ENCODE measurements at regions not wholly inside any gene's neighbourhood (a gene's known extent, or its start where the extent isn't known, plus 50 kb on each side); places are given as distances from the start of the nearest gene placed in this dataset.
"Not testable (repeated sequence)": the region's sequence is repeated elsewhere in the genome, so short reads cannot be mapped to it uniquely, and the experiment has no call there.

GRCh38 chr9:86997156-86997555 is 49.9 kb upstream of the GAS1 start:
- no peak for DNase-seq

DNA sequence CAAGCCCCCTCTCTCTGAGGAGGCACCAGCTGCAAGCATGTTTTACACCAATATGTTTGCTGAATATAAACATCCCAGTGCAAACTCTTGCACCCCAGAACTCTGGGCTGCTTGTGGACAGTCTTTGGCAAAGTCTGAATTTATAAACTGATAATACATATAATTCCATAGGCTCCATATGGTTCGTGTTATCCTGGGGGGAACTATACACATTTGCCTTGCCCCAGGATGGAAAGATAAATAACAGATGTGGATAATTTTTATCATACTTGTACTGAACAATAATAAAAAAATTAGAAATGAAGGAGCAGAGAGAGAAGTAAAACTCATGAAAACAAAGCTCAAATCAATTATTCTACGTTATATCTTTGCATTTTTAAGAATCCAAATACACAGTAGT is 50.6 kb upstream of the GAS1 start:
- DNase-seq: no peak

DNA sequence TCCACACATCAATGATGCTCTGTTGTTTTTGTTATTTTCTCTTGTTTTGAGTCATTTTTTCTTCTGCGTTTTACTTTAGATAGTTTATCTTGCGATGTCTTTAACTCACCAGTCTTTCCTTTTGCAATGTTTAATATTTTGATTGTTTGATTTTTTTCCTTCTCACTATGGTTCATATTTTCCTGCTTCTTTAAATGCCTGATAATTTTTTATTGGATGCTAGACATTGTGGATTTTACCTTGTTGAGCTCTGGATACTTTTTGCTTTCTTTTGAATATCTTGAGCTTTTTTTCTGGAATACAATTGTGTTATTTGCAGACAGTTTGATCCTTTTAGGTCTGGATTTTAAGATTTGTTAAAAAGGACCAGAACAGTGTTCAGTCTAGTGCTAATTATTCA is 55.2 kb upstream of the GAS1 start:
- DNase-seq: no peak

- DNase-seq: no peak
These were observed 56.7 kb upstream of the GAS1 start for GRCh38 chr9:87004016-87004415.

DNA sequence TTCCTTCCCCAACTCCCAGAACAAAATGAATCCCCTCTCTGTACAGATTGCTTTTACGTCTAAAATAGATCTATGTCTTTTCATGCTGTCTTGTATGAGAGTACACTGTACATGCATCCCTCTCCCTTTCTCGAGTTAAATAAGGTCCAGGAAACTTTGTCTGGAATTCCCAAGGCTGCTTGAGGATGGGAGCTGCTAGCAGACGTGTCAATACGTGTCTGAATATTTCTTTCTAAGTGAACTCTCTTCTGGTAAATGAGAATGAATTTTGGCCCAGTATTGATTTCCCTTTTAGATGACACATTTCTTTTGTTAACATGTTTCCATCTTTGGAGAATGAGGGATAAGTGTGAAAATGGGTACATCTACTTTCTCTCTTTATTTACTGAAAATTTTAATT is 59.6 kb upstream of the GAS1 start:
- no peak for DNase-seq

DNA sequence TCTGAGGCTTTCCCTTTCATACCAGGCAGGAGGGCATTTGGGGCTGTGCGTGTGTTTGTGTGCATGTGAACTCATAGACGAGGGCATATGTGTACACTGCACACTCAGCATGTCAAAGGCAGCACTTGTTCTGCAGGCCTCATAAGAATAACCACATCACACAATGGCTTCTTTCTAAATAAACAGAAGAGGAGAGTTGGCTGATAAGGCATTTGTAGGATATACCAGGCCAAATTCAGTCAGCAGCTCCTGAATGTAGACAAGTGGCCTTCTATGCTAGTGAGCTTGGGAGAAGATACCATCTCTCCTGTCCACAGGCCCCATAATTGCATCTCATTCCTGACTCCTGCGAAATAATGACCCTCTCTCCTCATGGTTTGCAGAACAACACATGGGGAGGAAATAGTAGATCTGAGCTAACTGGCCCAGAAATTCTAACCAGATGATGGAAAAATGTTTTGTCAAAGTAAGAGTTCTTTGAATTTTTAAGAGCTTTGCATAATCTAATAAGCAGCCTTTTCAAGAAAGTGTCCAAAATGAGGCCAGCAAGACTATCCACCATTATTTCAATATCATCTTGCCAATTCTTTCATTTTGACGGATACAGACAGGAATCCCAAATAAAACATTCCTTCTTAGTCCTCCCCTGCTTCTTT is 60.5 kb upstream of the GAS1 start:
- DNase-seq: peak; percentile 52

- no peak for DNase-seq
These were observed 61.4 kb upstream of the GAS1 start for GRCh38 chr9:87008667-87009066.

GRCh38 chr9:87010626-87011025 is 63.3 kb upstream of the GAS1 start:
- no peak for DNase-seq

DNA sequence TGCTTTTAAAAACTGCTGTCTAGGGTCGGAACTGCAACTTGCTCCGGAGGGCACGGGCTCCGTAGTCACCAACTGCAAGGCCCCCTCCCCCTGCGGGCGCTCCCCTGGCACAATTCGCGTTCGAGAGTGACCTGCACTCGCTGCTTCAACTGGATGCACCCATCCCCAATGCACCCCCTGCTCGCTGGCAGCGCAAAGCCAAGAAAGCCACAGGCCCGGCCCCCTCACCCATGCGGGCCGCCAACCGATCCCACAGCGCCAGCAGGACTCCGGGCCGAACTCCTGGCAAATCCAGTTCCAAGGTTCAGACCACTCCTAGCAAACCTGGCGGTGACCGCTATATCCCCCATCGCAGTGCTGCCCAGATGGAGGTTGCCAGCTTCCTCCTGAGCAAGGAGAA is 64.2 kb upstream of the GAS1 start:
- no peak for DNase-seq

- no peak for DNase-seq
These were observed 66.2 kb upstream of the GAS1 start for GRCh38 chr9:87013490-87013889.

- no peak for DNase-seq
These were observed 67.1 kb upstream of the GAS1 start for GRCh38 chr9:87014436-87014835.

- DNase-seq: no peak
These were observed 69.4 kb upstream of the GAS1 start for GRCh38 chr9:87016681-87017080.

GRCh38 chr9:87020169-87020950 is 73.1 kb upstream of the GAS1 start:
- no peak for DNase-seq

GRCh38 chr9:87022178-87022577 is 74.9 kb upstream of the GAS1 start:
- no peak for DNase-seq

DNA sequence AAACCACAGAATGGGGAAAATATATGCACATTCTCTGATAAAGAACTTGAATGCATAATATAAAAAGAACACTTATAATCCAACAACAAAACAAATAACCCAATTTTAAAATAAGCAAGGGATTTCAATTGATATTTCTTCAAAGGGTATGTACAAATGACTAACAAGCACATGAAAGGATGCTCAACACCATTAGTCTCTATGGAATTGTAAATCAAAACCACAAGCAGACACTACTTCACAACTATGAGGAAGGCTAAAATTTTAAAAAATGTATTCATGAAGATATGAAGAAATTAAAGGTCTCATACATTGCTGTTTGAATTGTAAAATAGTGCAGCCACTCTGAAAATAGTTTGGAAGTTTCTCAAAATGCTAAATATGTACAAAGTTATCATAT is 78.9 kb upstream of the GAS1 start:
- no peak for DNase-seq

DNA sequence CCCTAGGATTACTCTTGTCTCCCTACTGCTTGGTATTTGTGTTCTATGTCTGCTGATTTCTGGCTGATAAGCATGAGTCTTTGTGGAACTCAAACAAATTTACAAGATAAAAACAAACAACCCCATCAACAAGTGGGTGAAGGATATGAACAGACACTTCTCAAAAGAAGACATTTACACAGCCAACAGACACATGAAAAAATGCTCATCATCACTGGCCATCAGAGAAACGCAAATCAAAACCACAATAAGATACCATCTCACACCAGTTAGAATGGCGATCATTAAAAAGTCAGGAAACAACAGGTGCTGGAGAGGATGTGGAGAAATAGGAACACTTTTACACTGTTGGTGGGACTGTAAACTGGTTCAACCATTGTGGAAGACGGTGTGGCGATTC is 81.5 kb upstream of the GAS1 start:
- not testable (repeated sequence) for DNase-seq

DNA sequence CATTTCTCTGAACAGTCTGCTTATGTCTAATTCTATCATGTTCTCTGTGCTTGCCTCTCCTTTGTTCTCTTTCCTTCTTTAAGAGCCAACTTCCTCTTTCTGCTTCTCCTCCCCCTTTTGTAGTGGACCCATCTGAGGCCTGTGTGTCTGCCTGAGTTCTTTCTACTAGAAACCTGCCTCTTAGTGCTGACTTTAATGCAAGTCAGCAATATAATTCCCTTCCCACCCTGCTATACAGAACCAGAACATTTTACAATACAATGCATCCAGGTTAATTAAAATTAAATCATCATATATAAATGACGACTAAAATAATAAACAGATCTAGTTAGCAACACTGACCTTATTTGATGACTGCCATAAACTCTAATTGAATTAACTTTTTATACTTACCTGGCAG is 82.6 kb upstream of the GAS1 start:
- DNase-seq: no peak

DNA sequence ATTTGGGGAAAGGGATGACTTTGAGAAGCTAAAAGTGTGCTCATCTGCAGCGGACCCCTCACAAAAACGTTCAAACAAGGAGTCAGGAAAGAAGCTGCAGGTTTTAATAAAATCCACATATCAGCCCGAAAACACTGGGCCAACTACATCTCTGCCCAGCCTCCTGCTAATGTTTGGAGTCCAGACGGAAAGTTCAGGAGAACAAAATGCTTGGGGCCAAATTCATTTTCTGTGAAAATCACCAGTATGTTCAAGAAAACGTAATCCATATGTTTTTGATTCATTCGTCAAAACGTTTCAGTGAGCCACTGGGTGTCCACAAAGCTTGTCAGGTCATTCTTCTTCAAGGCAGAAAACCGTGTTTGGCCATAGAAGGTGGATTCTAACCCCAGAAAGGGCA is 87.5 kb upstream of the GAS1 start:
- no peak for DNase-seq

DNA sequence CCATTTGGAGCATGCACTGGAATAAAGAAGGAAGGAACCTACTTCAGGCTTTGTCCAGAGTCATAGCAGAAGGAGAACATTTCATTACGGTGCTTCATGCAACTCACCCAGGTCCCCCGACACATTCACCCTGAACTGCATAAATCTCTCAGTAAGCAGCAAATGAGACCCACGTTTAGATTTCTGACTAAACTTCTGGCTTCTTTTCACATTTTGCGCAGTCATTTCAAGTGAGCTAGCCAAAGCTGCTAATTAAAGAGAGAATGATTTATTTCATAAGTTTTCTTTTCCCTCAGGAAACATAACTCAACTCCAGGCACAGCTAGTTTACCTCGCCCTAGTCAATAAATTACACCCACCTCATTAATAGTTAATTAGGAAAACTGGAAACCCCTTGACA is 88.6 kb upstream of the GAS1 start:
- no peak for DNase-seq

GRCh38 chr9:87036506-87036905 is 89.2 kb upstream of the GAS1 start:
- no peak for DNase-seq

DNA sequence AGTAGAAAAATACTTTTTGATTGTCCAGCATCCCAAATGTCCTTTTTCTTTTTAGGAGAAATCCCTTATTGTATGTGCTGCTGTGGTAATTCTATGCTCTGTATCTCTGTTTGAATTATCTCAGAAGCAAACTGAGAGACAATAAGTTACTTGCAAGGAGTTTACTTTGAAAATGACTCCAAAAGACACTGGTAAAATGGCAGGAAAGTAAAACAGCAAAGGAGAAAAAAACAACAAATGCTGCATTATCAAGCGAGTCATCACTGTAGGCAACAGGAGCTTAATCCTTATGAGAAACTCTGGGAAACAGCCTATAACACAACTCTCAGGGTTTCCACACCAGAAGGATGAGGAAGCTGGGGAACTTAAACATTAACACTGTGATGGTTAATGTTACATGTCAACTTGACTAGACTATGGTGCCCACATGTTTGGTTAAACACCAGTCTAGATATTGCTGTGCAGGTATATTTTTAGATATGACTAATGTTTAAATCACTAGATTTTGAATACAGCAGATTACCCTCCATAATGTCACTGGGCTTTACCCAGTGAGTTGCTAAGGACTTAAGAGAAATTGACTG is 92.6 kb upstream of the GAS1 start:
- no peak for DNase-seq

DNA sequence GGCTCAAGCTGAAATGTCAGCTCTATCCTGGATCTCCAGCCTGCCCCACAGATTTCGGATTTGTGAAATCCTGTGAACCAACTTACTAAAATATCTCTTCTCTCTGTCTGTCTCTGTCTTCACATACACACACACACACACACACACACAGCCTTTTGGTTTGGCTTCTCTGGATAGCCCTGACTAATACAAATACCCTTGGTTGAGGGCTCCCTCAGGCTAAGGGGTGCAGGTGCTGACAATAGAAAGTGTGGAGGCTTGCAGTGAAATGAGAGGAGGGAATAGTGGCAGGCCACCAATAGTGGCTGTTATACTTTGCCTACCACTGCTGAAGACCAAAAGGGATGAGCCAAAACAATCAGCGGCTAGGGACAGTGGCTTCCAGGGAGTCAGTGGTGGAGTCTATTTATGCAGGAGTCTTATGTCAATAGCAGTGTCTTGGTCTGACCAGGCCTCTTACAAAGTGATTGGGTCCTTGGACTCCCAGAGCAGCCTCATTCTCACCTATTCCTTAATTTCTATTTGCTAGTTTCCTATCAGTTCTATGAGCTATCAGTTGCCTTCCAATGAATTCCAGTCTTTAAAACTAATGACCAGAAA is 93.2 kb upstream of the GAS1 start:
- no peak for DNase-seq

DNA sequence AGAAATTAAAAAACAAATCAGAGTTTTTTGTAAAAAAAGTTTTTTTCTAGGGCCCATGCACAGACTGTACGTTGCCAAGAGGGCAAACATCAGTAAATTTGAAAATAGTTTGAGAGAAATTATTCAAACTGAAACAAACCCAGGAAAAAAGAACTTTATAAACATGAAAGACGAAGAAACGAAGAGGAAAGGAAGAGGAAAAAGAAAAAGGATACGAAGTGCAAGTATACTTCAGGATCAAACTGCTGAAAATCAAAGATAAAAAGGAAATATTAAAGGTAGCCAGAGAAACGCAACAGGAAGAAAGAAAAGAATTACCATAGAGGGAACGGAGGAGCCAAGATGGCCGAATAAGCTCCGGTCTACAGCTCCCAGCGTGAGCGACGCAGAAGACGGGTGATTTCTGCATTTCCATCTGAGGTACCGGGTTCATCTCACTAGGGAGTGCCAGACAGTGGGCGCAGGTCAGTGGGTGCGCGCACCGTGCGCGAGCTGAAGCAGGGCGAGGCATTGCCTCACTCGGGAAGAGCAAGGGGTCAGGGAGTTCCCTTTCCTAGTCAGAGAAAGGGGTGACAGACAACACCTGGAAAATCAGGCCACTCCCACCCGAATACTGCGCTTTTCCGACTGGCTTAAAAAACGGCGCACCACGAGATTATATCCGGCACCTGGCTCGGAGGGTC is 94.4 kb upstream of the GAS1 start:
- DNase-seq: not testable (repeated sequence)
